ENCODE measurements at regions not wholly inside any gene's neighbourhood (a gene's known extent, or its start where the extent isn't known, plus 50 kb on each side); places are given as distances from the start of the nearest gene placed in this dataset.

DNA sequence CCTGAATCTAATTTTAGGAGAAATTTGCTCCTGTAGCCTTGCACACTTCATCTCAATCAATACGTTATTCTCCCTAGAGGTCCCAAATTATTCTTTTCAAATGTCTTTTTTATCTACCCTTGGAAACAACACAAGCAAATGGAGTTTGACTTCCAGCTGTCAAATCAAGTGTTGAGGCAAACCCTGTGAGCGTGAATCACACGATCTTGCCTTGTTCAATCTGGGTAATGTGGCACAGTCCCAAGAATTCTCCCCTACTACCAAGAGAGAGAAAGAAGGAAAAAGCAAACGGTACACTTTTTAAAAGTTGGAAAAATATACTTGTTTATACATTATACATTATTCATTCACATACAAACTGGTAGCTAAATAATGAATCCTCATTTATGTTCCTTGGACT lies 2035.3 kb upstream of the CELF4 start:
- in situ Hi-C loops (cut with MboI), result no loop called here
- ChIA-PET RAD21 (ENCODE audit: unreplicated experiment) (no interaction called here), POLR2A (no interaction called here), SMC1A (ENCODE audit: uncharacterized antibody, unreplicated experiment) (no interaction called here), CTCF (no interaction called here)
- H3K27ac ChIP-seq (ENCODE audit: control insufficient read depth, insufficient read depth), result no peak overlapping the region
- no peaks in the 10 kb centered on the region for H3K9me3 ChIP-seq (replicated peaks; ENCODE audit: control insufficient read depth, insufficient read depth, low read length)
- ATAC-seq (no peak), DNase-seq (ENCODE audit: low read depth, low spot score) (no peak), FAIRE-seq (no peak)
- no peak overlapping the region for H2AFZ ChIP-seq (ENCODE audit: control insufficient read depth, low read depth, low read length)
- WGBS (ENCODE audit: insufficient coverage, insufficient replicate concordance, low lambda C conversion rate, missing lambda C conversion rate), result 0% methylated on average over 4 of the region's 4 CpGs
- no peaks in the 10 kb centered on the region for H4K20me1 ChIP-seq (ENCODE audit: control insufficient read depth, insufficient read depth)
- no peak for TF ChIP-seq ZNF384 (IDR thresholded peaks at IDR 0.05; ENCODE audit: borderline replicate concordance, low read depth, low read length)
- no peak for TF ChIP-seq PAX5 (IDR thresholded peaks at IDR 0.05; ENCODE audit: borderline replicate concordance, low read depth, low read length)
- no peak for TF ChIP-seq ZNF217 (IDR thresholded peaks at IDR 0.05)
- TF ChIP-seq EP300 (IDR thresholded peaks at IDR 0.05; ENCODE audit: borderline replicate concordance in 1 of 2, control insufficient read depth in 1 of 2, low read depth in 2 of 2, low read length in 2 of 2), result no peak
- no peak for TF ChIP-seq HCFC1 (IDR thresholded peaks at IDR 0.05; ENCODE audit: low read length)
- no peak for TF ChIP-seq JUND (IDR thresholded peaks at IDR 0.05; ENCODE audit: low read depth, low read length)
- TF ChIP-seq SMARCA5 (IDR thresholded peaks at IDR 0.05), result no peak
- H3K4me2 ChIP-seq (ENCODE audit: control insufficient read depth, insufficient read depth), result no peak overlapping the region
- H3K79me2 ChIP-seq (ENCODE audit: control insufficient read depth, insufficient read depth, low read length), result no peaks in the 10 kb centered on the region
- H3K4me1 ChIP-seq (ENCODE audit: control insufficient read depth, insufficient read depth, low read length), result no peaks in the 10 kb centered on the region
- intact Hi-C loops (cut with micrococcal nuclease; ENCODE audit: unreplicated experiment), result loop anchor here (10.0 kb wide), 1 partner anchor 56 kb away; no protein-coding TSS in a partner anchor
- H3K4me3 ChIP-seq, result no peak overlapping the region
- no TSS peak for BruUV-seq (replicated peaks)
- H3K9ac ChIP-seq (ENCODE audit: control insufficient read depth, insufficient read depth, low read length), result no peak overlapping the region
- H3K36me3 ChIP-seq (ENCODE audit: control insufficient read depth in 2 of 2, insufficient read depth in 2 of 2, low read length in 1 of 2), result no peaks in the 10 kb centered on the region
- no peaks in the 10 kb centered on the region for H3K27me3 ChIP-seq (replicated peaks in 1 of 2; ENCODE audit: control insufficient read depth in 2 of 2, insufficient read depth in 2 of 2, low read length in 1 of 2)

DNA sequence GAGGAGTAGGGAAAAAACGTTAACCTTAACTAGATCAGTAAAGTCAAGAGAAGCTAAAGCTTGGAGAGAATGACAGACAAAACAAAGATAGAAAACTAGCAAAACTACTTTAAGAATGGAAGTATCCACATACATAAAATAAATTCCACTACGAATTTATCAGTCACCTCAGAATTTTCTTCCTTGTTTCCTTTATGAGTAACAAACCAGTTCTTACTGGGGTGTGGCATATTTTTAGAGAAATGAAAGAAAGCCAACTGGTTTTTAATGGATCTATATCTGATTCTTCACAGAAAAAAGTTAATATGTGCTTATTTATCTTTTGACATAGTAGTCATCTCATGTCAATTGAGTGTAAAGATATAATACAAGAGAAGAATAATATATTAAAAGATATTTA lies 2033.7 kb upstream of the CELF4 start:
- TF ChIP-seq TBL1XR1 (IDR thresholded peaks at IDR 0.05; ENCODE audit: low read depth, low read length), result no peak
- TF ChIP-seq, protein P1, sequence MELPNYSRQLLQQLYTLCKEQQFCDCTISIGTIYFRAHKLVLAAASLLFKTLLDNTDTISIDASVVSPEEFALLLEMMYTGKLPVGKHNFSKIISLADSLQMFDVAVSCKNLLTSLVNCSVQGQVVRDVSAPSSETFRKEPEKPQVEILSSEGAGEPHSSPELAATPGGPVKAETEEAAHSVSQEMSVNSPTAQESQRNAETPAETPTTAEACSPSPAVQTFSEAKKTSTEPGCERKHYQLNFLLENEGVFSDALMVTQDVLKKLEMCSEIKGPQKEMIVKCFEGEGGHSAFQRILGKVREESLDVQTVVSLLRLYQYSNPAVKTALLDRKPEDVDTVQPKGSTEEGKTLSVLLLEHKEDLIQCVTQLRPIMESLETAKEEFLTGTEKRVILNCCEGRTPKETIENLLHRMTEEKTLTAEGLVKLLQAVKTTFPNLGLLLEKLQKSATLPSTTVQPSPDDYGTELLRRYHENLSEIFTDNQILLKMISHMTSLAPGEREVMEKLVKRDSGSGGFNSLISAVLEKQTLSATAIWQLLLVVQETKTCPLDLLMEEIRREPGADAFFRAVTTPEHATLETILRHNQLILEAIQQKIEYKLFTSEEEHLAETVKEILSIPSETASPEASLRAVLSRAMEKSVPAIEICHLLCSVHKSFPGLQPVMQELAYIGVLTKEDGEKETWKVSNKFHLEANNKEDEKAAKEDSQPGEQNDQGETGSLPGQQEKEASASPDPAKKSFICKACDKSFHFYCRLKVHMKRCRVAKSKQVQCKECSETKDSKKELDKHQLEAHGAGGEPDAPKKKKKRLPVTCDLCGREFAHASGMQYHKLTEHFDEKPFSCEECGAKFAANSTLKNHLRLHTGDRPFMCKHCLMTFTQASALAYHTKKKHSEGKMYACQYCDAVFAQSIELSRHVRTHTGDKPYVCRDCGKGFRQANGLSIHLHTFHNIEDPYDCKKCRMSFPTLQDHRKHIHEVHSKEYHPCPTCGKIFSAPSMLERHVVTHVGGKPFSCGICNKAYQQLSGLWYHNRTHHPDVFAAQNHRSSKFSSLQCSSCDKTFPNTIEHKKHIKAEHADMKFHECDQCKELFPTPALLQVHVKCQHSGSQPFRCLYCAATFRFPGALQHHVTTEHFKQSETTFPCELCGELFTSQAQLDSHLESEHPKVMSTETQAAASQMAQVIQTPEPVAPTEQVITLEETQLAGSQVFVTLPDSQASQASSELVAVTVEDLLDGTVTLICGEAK (IDR thresholded peaks at IDR 0.05; ENCODE audit: borderline replicate concordance), result no peak
- TF ChIP-seq SMAD5 (IDR thresholded peaks at IDR 0.05; ENCODE audit: low read depth), result no peak
- no peak for ATAC-seq
- Histone ChIP-seq H2AFZ (ENCODE audit: control insufficient read depth, low read depth, low read length) (no peak overlapping the region), H4K20me1 (ENCODE audit: control insufficient read depth, insufficient read depth) (no peaks in the 10 kb centered on the region), H3K36me3 (ENCODE audit: control insufficient read depth in 2 of 2, insufficient read depth in 2 of 2, low read length in 1 of 2) (no peaks in the 10 kb centered on the region), H3K9me3 (replicated peaks; ENCODE audit: control insufficient read depth, insufficient read depth, low read length) (no peaks in the 10 kb centered on the region), H3K9ac (ENCODE audit: control insufficient read depth, insufficient read depth, low read length) (no peak overlapping the region), H3K4me2 (ENCODE audit: control insufficient read depth, insufficient read depth) (no peak overlapping the region), H3K79me2 (ENCODE audit: control insufficient read depth, insufficient read depth, low read length) (no peaks in the 10 kb centered on the region), H3K27me3 (replicated peaks in 1 of 2; ENCODE audit: control insufficient read depth in 2 of 2, insufficient read depth in 2 of 2, low read length in 1 of 2) (no peaks in the 10 kb centered on the region), H3K4me1 (ENCODE audit: control insufficient read depth, insufficient read depth, low read length) (no peaks in the 10 kb centered on the region), H3K4me3 (no peak overlapping the region), H3K27ac (ENCODE audit: control insufficient read depth, insufficient read depth) (no peak overlapping the region)
- POLR2A ChIA-PET, result no interaction called here
- no peak for FAIRE-seq
- SMC1A ChIA-PET (ENCODE audit: uncharacterized antibody, unreplicated experiment), result interaction anchor here (1.1 kb wide), 1 partner anchor 12 kb away, joined by 4 read pairs; no protein-coding TSS in a partner anchor
- DNase-seq (ENCODE audit: low read depth, low spot score), result no peak
- RAD21 ChIA-PET (ENCODE audit: unreplicated experiment), result no interaction called here
- WGBS (ENCODE audit: insufficient coverage, insufficient replicate concordance, low lambda C conversion rate, missing lambda C conversion rate), result 0% methylated on average over 2 of the region's 2 CpGs
- intact Hi-C loops (cut with micrococcal nuclease; ENCODE audit: unreplicated experiment) (loop anchor here (10.0 kb wide), 1 partner anchor 556 kb away; no protein-coding TSS in a partner anchor), in situ Hi-C loops (cut with MboI) (no loop called here)
- CTCF ChIA-PET, result interaction anchor here (0.7 kb wide), 1 partner anchor 470 kb away, joined by 3 read pairs; no protein-coding TSS in a partner anchor
- no TSS peak for BruUV-seq (replicated peaks)

All from GM12878 (cell line).